ENCODE measurements at regions not wholly inside any gene's neighbourhood (a gene's known extent, or its start where the extent isn't known, plus 50 kb on each side); places are given as distances from the start of the nearest gene placed in this dataset.

DNA sequence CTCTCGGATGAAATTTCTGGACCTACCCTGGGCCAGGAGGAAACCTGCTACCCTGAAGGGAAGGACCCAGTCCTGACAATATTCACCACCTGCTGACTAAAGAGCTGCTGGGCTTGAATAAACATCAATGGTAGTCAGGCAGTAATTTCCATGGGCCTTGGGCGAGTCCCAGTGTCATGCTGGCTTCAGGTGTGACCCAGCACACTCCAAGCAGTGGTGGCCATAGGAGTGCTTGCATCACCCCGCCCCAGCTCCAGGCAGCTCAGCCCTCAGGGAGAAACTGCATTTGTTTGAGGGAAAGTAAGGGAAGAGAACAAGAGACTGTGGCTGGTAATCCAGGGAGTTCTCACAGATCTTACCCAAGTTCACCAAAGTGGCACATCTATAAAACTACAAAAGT lies 261.8 kb upstream of the DCBLD2 start:
- TF ChIP-seq, protein P1, sequence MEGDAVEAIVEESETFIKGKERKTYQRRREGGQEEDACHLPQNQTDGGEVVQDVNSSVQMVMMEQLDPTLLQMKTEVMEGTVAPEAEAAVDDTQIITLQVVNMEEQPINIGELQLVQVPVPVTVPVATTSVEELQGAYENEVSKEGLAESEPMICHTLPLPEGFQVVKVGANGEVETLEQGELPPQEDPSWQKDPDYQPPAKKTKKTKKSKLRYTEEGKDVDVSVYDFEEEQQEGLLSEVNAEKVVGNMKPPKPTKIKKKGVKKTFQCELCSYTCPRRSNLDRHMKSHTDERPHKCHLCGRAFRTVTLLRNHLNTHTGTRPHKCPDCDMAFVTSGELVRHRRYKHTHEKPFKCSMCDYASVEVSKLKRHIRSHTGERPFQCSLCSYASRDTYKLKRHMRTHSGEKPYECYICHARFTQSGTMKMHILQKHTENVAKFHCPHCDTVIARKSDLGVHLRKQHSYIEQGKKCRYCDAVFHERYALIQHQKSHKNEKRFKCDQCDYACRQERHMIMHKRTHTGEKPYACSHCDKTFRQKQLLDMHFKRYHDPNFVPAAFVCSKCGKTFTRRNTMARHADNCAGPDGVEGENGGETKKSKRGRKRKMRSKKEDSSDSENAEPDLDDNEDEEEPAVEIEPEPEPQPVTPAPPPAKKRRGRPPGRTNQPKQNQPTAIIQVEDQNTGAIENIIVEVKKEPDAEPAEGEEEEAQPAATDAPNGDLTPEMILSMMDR (IDR thresholded peaks at IDR 0.05), result no peak
- TF ChIP-seq POLR2AphosphoS5 (IDR thresholded peaks at IDR 0.05) (no peak), POLR2A (IDR thresholded peaks at IDR 0.05) (no peak), EP300 (IDR thresholded peaks at IDR 0.05) (no peak)

Data from upper lobe of left lung (tissue), 4 donors.